MM.1S (cell line): ENCODE measurements at regions not wholly inside any gene's neighbourhood (a gene's known extent, or its start where the extent isn't known, plus 50 kb on each side); places are given as distances from the start of the nearest gene placed in this dataset.
"Not testable (repeated sequence)": the region's sequence is repeated elsewhere in the genome, so short reads cannot be mapped to it uniquely, and the experiment has no call there.

Experiments used
- CTCF ChIP-seq: fragments of 300-600 bp; sonication (generic); IDR thresholded peaks from 2 replicates; pipeline ENCODE4 v1.5.1; 2016; ENCODE audit warnings: antibody characterized with exemption, low read length, mixed read lengths
- EZH2 ChIP-seq: fragments of 300-600 bp; sonication (generic); optimal IDR thresholded peaks from 2 replicates; pipeline ENCODE3; 2017; ENCODE audit warnings: low read depth, mild to moderate bottlenecking, antibody characterized with exemption, low read length, mixed read lengths

DNA sequence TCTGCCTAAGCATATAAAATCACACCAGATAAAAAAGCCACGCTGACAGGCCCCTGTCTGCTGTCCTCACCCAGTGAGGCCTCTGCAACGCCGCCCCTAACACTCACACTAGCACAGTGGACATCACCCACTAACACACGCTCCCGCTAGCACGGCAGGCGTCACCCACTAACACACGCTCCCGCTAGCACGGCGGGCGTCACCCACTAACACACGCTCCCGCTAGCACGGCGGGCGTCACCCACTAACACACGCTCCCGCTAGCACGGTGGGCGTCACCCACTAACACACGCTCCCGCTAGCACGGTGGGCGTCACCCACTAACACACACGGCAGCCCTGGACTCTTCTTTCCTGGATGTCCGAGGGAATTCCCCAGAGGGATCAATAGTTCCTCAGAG lies 141.6 kb upstream of the IRX1 start:
- not testable (repeated sequence) for TF ChIP-seq CTCF, EZH2
